Testis (tissue), 2 donors: ENCODE measurements at regions not wholly inside any gene's neighbourhood (a gene's known extent, or its start where the extent isn't known, plus 50 kb on each side); places are given as distances from the start of the nearest gene placed in this dataset.

Source experiments
- DNase-seq: peaks from one replicate; pipeline ENCODE4 v3.0.0-alpha.2; 2019
- H3K27ac ChIP-seq, 2 donors: fragments of 200-600 bp; sonication (generic); one replicate each; pipeline ENCODE4 v1.5.1; 2019
- H3K27me3 ChIP-seq: fragments of 200-600 bp; sonication (generic); one replicate; pipeline ENCODE4 v1.5.1; 2019
- H3K36me3 ChIP-seq: fragments of 200-600 bp; sonication (generic); one replicate; pipeline ENCODE4 v1.5.1; 2017; ENCODE audit warnings: low read depth; ENCODE audit errors: missing control alignments
- H3K4me1 ChIP-seq: fragments of 200-600 bp; sonication (generic); one replicate; pipeline ENCODE4 v1.5.1; 2019
- H3K4me3 ChIP-seq, 2 donors: fragments of 200-600 bp; sonication (generic); one replicate each; pipeline ENCODE4 v1.5.1; 2017 to 2019
- H3K9me3 ChIP-seq: fragments of 200-600 bp; sonication (generic); one replicate; pipeline ENCODE4 v1.5.1; 2017
- CTCF ChIP-seq, 3 experiments: fragments of 450-650 bp in 2 of 3; fragments of 200-600 bp in 1 of 3; sonication (generic) in 1 of 3; IDR thresholded peaks; one replicate each; pipeline ENCODE4 v1.5.1; 2016 to 2019; ENCODE audit warnings: antibody characterized with exemption in 3 of 3, mild to moderate bottlenecking in 2 of 3, moderate library complexity in 1 of 3
- POLR2A ChIP-seq: fragments of 450-650 bp; IDR thresholded peaks from one replicate; pipeline ENCODE4 v1.6.1; 2017; ENCODE audit warnings: antibody characterized with exemption, mild to moderate bottlenecking, moderate library complexity
- WGBS, 2 donors: methylation state at CpG; one replicate each; pipeline ENCODE4 v1.1.5; 2018; 5-methylcytosine and 5-hydroxymethylcytosine counted together
- intact Hi-C: fragments of 100-400 bp; cut with DNase I; formaldehyde crosslinking; loops from one replicate; pipeline ENCODE4 v1.15.1; 2023; ENCODE audit warnings: low total_unique reads

- Histone ChIP-seq H3K27ac (no peak overlapping the region), H3K9me3 (no peaks in the 10 kb centered on the region), H3K4me1 (no peaks in the 10 kb centered on the region), H3K36me3 (no peaks in the 10 kb centered on the region), H3K4me3 (no peak overlapping the region), H3K27me3 (no peaks in the 10 kb centered on the region)
- intact Hi-C loops = no loop called here
- DNase-seq = peak; percentile 14
- TF ChIP-seq POLR2A (no peak), CTCF (IDR thresholded peaks at IDR 0.05) (no peak)
- WGBS, 2 donors = 59 to 64% methylated on average over 15 of the region's 15 CpGs
These were observed 811.0 kb upstream of the GRAMD2B start for GRCh38 chr5:125612181-125612721.

- H3K36me3 ChIP-seq = no peaks in the 10 kb centered on the region
- no peaks in the 10 kb centered on the region for H3K4me1 ChIP-seq
- H3K9me3 ChIP-seq = no peaks in the 10 kb centered on the region
- no peak for DNase-seq
- no peaks in the 10 kb centered on the region for H3K27me3 ChIP-seq
- TF ChIP-seq POLR2A = no peak
- TF ChIP-seq CTCF (IDR thresholded peaks at IDR 0.05) = no peak
- intact Hi-C loops = no loop called here
- no peak overlapping the region for H3K27ac ChIP-seq
- no peak overlapping the region for H3K4me3 ChIP-seq
These were observed 810.4 kb upstream of the GRAMD2B start for GRCh38 chr5:125612776-125613175.

- no peaks in the 10 kb centered on the region for H3K27me3 ChIP-seq
- intact Hi-C loops = no loop called here
- no peaks in the 10 kb centered on the region for H3K4me1 ChIP-seq
- no peaks in the 10 kb centered on the region for H3K9me3 ChIP-seq
- DNase-seq = no peak
- no peak for TF ChIP-seq CTCF (IDR thresholded peaks at IDR 0.05)
- no peak for TF ChIP-seq POLR2A
- H3K27ac ChIP-seq = no peak overlapping the region
- H3K36me3 ChIP-seq = no peaks in the 10 kb centered on the region
- WGBS, 2 donors = 95 to 98% methylated on average over 1 of the region's 1 CpG
- H3K4me3 ChIP-seq = no peak overlapping the region
These were observed 793.0 kb upstream of the GRAMD2B start for GRCh38 chr5:125630237-125630636.

GRCh38 chr5:125633523-125633922 is 789.7 kb upstream of the GRAMD2B start:
- intact Hi-C loops = no loop called here
- Histone ChIP-seq H3K36me3 (no peaks in the 10 kb centered on the region), H3K4me1 (no peaks in the 10 kb centered on the region), H3K9me3 (no peaks in the 10 kb centered on the region), H3K27me3 (no peaks in the 10 kb centered on the region), H3K4me3 (no peak overlapping the region), H3K27ac (no peak overlapping the region)
- WGBS, 2 donors = 74 to 86% methylated on average over 1 of the region's 1 CpG
- DNase-seq = no peak
- TF ChIP-seq CTCF (IDR thresholded peaks at IDR 0.05) = no peak
- TF ChIP-seq POLR2A = no peak

- TF ChIP-seq POLR2A = no peak
- no peak for TF ChIP-seq CTCF (IDR thresholded peaks at IDR 0.05)
- no peaks in the 10 kb centered on the region for H3K9me3 ChIP-seq
- intact Hi-C loops = no loop called here
- H3K4me1 ChIP-seq = no peaks in the 10 kb centered on the region
- H3K4me3 ChIP-seq = no peak overlapping the region
- no peaks in the 10 kb centered on the region for H3K27me3 ChIP-seq
- no peaks in the 10 kb centered on the region for H3K36me3 ChIP-seq
- 95 to 100% methylated on average over 1 of the region's 1 CpG for WGBS, 2 donors
- DNase-seq = no peak
- no peak overlapping the region for H3K27ac ChIP-seq
These were observed 788.9 kb upstream of the GRAMD2B start for GRCh38 chr5:125634216-125634835.
